ENCODE measurements at regions not wholly inside any gene's neighbourhood (a gene's known extent, or its start where the extent isn't known, plus 50 kb on each side); places are given as distances from the start of the nearest gene placed in this dataset.

DNA sequence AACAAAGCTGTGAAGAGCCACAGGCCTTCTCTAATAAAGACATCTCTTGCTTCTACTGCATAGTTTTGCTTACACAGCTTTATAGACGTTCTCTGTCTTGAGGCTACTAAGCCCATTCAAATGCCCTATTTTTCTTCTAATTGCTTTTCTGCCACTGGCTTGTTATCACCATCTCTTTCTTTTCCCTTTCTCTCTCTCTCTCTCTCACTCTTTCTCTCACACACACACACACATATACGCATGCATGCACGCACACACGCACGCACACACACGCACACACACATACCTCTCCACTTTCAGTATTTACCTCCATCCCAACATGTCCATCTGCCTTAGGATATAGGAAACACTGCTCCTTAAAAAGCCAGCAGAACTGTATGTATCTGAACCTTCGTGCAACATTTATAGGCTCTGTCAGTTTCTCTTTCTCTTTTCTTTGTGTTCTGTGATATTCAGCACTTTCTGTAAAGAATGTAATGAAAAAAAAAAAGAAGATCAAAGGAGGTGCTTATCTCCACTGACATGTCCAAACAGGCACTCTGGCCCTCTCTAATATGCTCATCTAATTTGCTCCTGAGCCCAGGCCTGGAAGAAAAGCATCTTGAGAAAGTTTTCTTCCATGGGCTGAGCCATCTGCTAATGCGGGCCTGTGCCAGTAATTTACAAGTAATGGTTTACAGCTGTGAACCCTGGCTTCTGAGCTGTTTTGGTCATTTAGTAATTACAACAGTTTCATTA is 1046.7 kb upstream of the MAP3K7 start:
- no peak overlapping the region for H2AFZ ChIP-seq (ENCODE audit: low read length)
- no peaks in the 10 kb centered on the region for H3K9me3 ChIP-seq (ENCODE audit: low read length)
- no peak for ATAC-seq
- ChIA-PET CTCF (no interaction called here), POLR2A (ENCODE audit: unreplicated experiment) (no interaction called here)
- H3K9ac ChIP-seq (ENCODE audit: low read length), result no peak overlapping the region
- H3K36me3 ChIP-seq (ENCODE audit: low read depth, low read length), result no peaks in the 10 kb centered on the region
- no peak overlapping the region for H3K27ac ChIP-seq (ENCODE audit: low read length)
- DNase-seq, result no peak
- no peaks in the 10 kb centered on the region for H3K27me3 ChIP-seq (ENCODE audit: low read length)
- no peaks in the 10 kb centered on the region for H3K9me2 ChIP-seq (replicated peaks; ENCODE audit: low read length)
- no TSS peak for BruUV-seq (replicated peaks)
- H3K4me3 ChIP-seq (ENCODE audit: low read length), result no peak overlapping the region
- H3K4me1 ChIP-seq (ENCODE audit: insufficient read depth, low read length), result no peaks in the 10 kb centered on the region
- intact Hi-C loops (cut with micrococcal nuclease), result no loop called here
- no peaks in the 10 kb centered on the region for H3K79me2 ChIP-seq (ENCODE audit: low read length)
- TF ChIP-seq, protein P1, sequence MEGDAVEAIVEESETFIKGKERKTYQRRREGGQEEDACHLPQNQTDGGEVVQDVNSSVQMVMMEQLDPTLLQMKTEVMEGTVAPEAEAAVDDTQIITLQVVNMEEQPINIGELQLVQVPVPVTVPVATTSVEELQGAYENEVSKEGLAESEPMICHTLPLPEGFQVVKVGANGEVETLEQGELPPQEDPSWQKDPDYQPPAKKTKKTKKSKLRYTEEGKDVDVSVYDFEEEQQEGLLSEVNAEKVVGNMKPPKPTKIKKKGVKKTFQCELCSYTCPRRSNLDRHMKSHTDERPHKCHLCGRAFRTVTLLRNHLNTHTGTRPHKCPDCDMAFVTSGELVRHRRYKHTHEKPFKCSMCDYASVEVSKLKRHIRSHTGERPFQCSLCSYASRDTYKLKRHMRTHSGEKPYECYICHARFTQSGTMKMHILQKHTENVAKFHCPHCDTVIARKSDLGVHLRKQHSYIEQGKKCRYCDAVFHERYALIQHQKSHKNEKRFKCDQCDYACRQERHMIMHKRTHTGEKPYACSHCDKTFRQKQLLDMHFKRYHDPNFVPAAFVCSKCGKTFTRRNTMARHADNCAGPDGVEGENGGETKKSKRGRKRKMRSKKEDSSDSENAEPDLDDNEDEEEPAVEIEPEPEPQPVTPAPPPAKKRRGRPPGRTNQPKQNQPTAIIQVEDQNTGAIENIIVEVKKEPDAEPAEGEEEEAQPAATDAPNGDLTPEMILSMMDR (conservative IDR thresholded peaks at IDR 0.05; ENCODE audit: low read depth, low read length), result no peak
- TF ChIP-seq EZH2phosphoT487 (IDR thresholded peaks at IDR 0.05; ENCODE audit: borderline replicate concordance, low read length) (no peak), EZH2 (IDR thresholded peaks at IDR 0.05; ENCODE audit: low read length, unreplicated experiment) (no peak)
- H3F3A ChIP-seq (ENCODE audit: low read length, unreplicated experiment), result no peaks in the 10 kb centered on the region
- H3K4me2 ChIP-seq (ENCODE audit: low read length), result no peak overlapping the region
- no peaks in the 10 kb centered on the region for H4K20me1 ChIP-seq (ENCODE audit: low read length)

DNA sequence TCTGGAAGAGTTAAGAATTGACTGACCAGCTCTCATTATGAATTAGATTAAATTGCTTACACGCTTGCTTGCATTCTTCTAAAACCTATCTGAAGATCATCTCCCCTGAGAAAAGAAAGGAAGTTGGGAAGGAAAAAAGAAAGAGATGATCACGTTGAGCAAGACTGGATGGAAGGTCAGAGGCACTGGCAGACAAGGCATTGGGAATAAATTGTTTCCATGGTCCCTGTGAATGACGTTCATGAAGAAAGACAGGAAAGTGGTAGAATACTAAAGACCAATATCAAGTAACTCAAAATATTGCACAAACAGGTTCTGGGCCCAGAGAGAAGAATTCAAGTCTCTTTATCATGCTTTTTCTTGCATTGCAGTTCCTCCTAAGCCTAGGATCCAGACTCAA is 1045.4 kb upstream of the MAP3K7 start:
- H3K36me3 ChIP-seq (ENCODE audit: low read depth, low read length), result no peaks in the 10 kb centered on the region
- H3K4me3 ChIP-seq (ENCODE audit: low read length), result no peak overlapping the region
- no peak overlapping the region for H2AFZ ChIP-seq (ENCODE audit: low read length)
- no peaks in the 10 kb centered on the region for H3K9me2 ChIP-seq (replicated peaks; ENCODE audit: low read length)
- H3K9me3 ChIP-seq (ENCODE audit: low read length), result no peaks in the 10 kb centered on the region
- H3K79me2 ChIP-seq (ENCODE audit: low read length), result no peaks in the 10 kb centered on the region
- ChIA-PET POLR2A (ENCODE audit: unreplicated experiment) (no interaction called here), CTCF (no interaction called here)
- H4K20me1 ChIP-seq (ENCODE audit: low read length), result no peaks in the 10 kb centered on the region
- DNase-seq (no peak), ATAC-seq (no peak)
- H3F3A ChIP-seq (ENCODE audit: low read length, unreplicated experiment), result no peaks in the 10 kb centered on the region
- BruUV-seq (replicated peaks), result no TSS peak
- intact Hi-C loops (cut with micrococcal nuclease), result no loop called here
- H3K27me3 ChIP-seq (ENCODE audit: low read length), result no peaks in the 10 kb centered on the region
- H3K27ac ChIP-seq (ENCODE audit: low read length), result no peak overlapping the region
- no peaks in the 10 kb centered on the region for H3K4me1 ChIP-seq (ENCODE audit: insufficient read depth, low read length)
- TF ChIP-seq, protein P1 (conservative IDR thresholded peaks at IDR 0.05; ENCODE audit: low read depth, low read length), result no peak
- TF ChIP-seq EZH2phosphoT487 (IDR thresholded peaks at IDR 0.05; ENCODE audit: borderline replicate concordance, low read length), result no peak
- no peak for TF ChIP-seq EZH2 (IDR thresholded peaks at IDR 0.05; ENCODE audit: low read length, unreplicated experiment)
- no peak overlapping the region for H3K9ac ChIP-seq (ENCODE audit: low read length)
- H3K4me2 ChIP-seq (ENCODE audit: low read length), result no peak overlapping the region

- Histone ChIP-seq H4K20me1 (ENCODE audit: low read length) (no peaks in the 10 kb centered on the region), H2AFZ (ENCODE audit: low read length) (no peak overlapping the region), H3K36me3 (ENCODE audit: low read depth, low read length) (no peaks in the 10 kb centered on the region), H3K4me2 (ENCODE audit: low read length) (no peak overlapping the region), H3F3A (ENCODE audit: low read length, unreplicated experiment) (no peaks in the 10 kb centered on the region), H3K9me3 (ENCODE audit: low read length) (no peaks in the 10 kb centered on the region), H3K27ac (ENCODE audit: low read length) (no peak overlapping the region), H3K9ac (ENCODE audit: low read length) (no peak overlapping the region), H3K27me3 (ENCODE audit: low read length) (no peaks in the 10 kb centered on the region), H3K9me2 (replicated peaks; ENCODE audit: low read length) (no peaks in the 10 kb centered on the region), H3K4me3 (ENCODE audit: low read length) (no peak overlapping the region), H3K4me1 (ENCODE audit: insufficient read depth, low read length) (no peaks in the 10 kb centered on the region), H3K79me2 (ENCODE audit: low read length) (no peaks in the 10 kb centered on the region)
- BruUV-seq (replicated peaks), result no TSS peak
- ChIA-PET POLR2A (ENCODE audit: unreplicated experiment) (no interaction called here), CTCF (no interaction called here)
- ATAC-seq (no peak), DNase-seq (no peak)
- TF ChIP-seq EZH2phosphoT487 (IDR thresholded peaks at IDR 0.05; ENCODE audit: borderline replicate concordance, low read length), result no peak
- TF ChIP-seq EZH2 (IDR thresholded peaks at IDR 0.05; ENCODE audit: low read length, unreplicated experiment), result no peak
- TF ChIP-seq, protein P1 (conservative IDR thresholded peaks at IDR 0.05; ENCODE audit: low read depth, low read length), result no peak
- intact Hi-C loops (cut with micrococcal nuclease), result no loop called here
These were observed 1044.4 kb upstream of the MAP3K7 start for GRCh38 chr6:91631227-91631626.

Measured in PC-3 (cell line).